PC-3 (cell line): ENCODE measurements at regions not wholly inside any gene's neighbourhood (a gene's known extent, or its start where the extent isn't known, plus 50 kb on each side); places are given as distances from the start of the nearest gene placed in this dataset.

ENCODE experiments used
- ATAC-seq: fragments of 200-7000 bp; cut with Tn5 transposase; 2 replicates; pipeline ENCODE4 v1.9.1; 2020; ENCODE audit warnings: mild to moderate bottlenecking, moderate library complexity
- BruUV-seq: library from RNA; stranded (reverse); fragments of 400-500 nt; replicated peaks from 2 replicates; lab custom pipeline; 2021; lab: Mats Ljungman, UMichigan
- CTCF ChIA-PET: fragments of 300-600 bp; sonication (Branson Sonifier 250); formaldehyde crosslinking; loops from one replicate; lab custom pipeline; 2022; ENCODE audit warnings: antibody characterized with exemption; lab: Charles Lee
- POLR2A ChIA-PET: fragments of 300-600 bp; sonication (Branson Sonifier 250); formaldehyde crosslinking; loops from one replicate; lab custom pipeline; 2022; ENCODE audit warnings: antibody characterized with exemption; ENCODE audit not compliant: unreplicated experiment; lab: Charles Lee
- DNase-seq: peaks from one replicate; pipeline ENCODE4 v3.0.0-alpha.2; 2015
- H2AFZ ChIP-seq: fragments of 300-600 bp; sonication (generic); 2 replicates; pipeline ENCODE4 v1.6.0; 2016; ENCODE audit warnings: antibody characterized with exemption, low read length
- H3F3A ChIP-seq: fragments of 300-600 bp; sonication (generic); one replicate; pipeline ENCODE4 v1.6.0; 2017; ENCODE audit warnings: antibody characterized with exemption, low read length, control low read depth, mild to moderate bottlenecking; ENCODE audit not compliant: unreplicated experiment
- H3K27ac ChIP-seq: fragments of 300-600 bp; sonication (generic); 2 replicates; pipeline ENCODE4 v1.5.1; 2016; ENCODE audit warnings: mild to moderate bottlenecking, low read length
- H3K27me3 ChIP-seq: fragments of 300-600 bp; sonication (generic); 2 replicates; pipeline ENCODE4 v1.6.1; 2016; ENCODE audit warnings: low read length, mixed read lengths
- H3K36me3 ChIP-seq: fragments of 300-600 bp; sonication (generic); 2 replicates; pipeline ENCODE4 v1.6.1; 2016; ENCODE audit warnings: low read depth, mixed run types, low read length, mixed read lengths
- H3K4me1 ChIP-seq: fragments of 300-600 bp; sonication (generic); 2 replicates; pipeline ENCODE4 v1.5.1; 2016; ENCODE audit warnings: low read length; ENCODE audit not compliant: insufficient read depth
- H3K4me2 ChIP-seq: fragments of 300-600 bp; sonication (generic); 2 replicates; pipeline ENCODE4 v1.6.0; 2016; ENCODE audit warnings: low read length
- H3K4me3 ChIP-seq: fragments of 300-600 bp; sonication (generic); 2 replicates; pipeline ENCODE4 v1.5.1; 2016; ENCODE audit warnings: mild to moderate bottlenecking, low read length, mixed read lengths
- H3K79me2 ChIP-seq: fragments of 300-600 bp; sonication (generic); 2 replicates; pipeline ENCODE4 v1.6.1; 2017; ENCODE audit warnings: low read length, mixed read lengths
- H3K9ac ChIP-seq: fragments of 300-600 bp; sonication (generic); 2 replicates; pipeline ENCODE4 v1.6.0; 2016; ENCODE audit warnings: mild to moderate bottlenecking, low read length
- H3K9me2 ChIP-seq: fragments of 300-600 bp; sonication (generic); replicated peaks from 2 replicates; pipeline ENCODE4 v1.6.1; 2016; ENCODE audit warnings: mixed run types, low read length, mixed read lengths
- H3K9me3 ChIP-seq: fragments of 300-600 bp; sonication (generic); 2 replicates; pipeline ENCODE4 v1.6.1; 2016; ENCODE audit warnings: low read length, mixed read lengths
- H4K20me1 ChIP-seq: fragments of 300-600 bp; sonication (generic); 2 replicates; pipeline ENCODE4 v1.6.1; 2016; ENCODE audit warnings: low read length, mixed read lengths
- EZH2 ChIP-seq: fragments of 300-600 bp; sonication (generic); IDR thresholded peaks from one replicate; pipeline ENCODE4 v1.6.1; 2017; ENCODE audit warnings: antibody characterized with exemption, mild to moderate bottlenecking, low read length; ENCODE audit not compliant: unreplicated experiment
- EZH2phosphoT487 ChIP-seq: fragments of 300-600 bp; sonication (generic); IDR thresholded peaks from 2 replicates; pipeline ENCODE4 v1.6.1; 2018; ENCODE audit warnings: mild to moderate bottlenecking, antibody characterized with exemption, low read length, borderline replicate concordance
- intact Hi-C: fragments of 100-400 bp; cut with micrococcal nuclease; formaldehyde crosslinking; loops from 2 replicates; pipeline ENCODE4 v1.9.0; 2023
- TF ChIP-seq, protein P1 (sequence below): fragments of 300-600 bp; sonication (generic); conservative IDR thresholded peaks from 2 replicates; pipeline ENCODE4 v1.5.1; 2017; ENCODE audit warnings: antibody characterized with exemption, low read depth, mild to moderate bottlenecking, low read length

GRCh38 chr13:77838271-77838670 is 80.4 kb downstream of the EDNRB start:
- no peaks in the 10 kb centered on the region for H3K79me2 ChIP-seq
- no peaks in the 10 kb centered on the region for H4K20me1 ChIP-seq
- H3K36me3 ChIP-seq, result no peaks in the 10 kb centered on the region
- H3K9me3 ChIP-seq, result no peaks in the 10 kb centered on the region
- no peak overlapping the region for H3K4me3 ChIP-seq
- CTCF ChIA-PET, result no interaction called here
- H3K27ac ChIP-seq, result no peak overlapping the region
- H2AFZ ChIP-seq, result no peak overlapping the region
- H3K27me3 ChIP-seq, result no peaks in the 10 kb centered on the region
- TF ChIP-seq, protein P1, sequence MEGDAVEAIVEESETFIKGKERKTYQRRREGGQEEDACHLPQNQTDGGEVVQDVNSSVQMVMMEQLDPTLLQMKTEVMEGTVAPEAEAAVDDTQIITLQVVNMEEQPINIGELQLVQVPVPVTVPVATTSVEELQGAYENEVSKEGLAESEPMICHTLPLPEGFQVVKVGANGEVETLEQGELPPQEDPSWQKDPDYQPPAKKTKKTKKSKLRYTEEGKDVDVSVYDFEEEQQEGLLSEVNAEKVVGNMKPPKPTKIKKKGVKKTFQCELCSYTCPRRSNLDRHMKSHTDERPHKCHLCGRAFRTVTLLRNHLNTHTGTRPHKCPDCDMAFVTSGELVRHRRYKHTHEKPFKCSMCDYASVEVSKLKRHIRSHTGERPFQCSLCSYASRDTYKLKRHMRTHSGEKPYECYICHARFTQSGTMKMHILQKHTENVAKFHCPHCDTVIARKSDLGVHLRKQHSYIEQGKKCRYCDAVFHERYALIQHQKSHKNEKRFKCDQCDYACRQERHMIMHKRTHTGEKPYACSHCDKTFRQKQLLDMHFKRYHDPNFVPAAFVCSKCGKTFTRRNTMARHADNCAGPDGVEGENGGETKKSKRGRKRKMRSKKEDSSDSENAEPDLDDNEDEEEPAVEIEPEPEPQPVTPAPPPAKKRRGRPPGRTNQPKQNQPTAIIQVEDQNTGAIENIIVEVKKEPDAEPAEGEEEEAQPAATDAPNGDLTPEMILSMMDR, result no peak
- TF ChIP-seq EZH2 (no peak), EZH2phosphoT487 (no peak)
- DNase-seq (no peak), ATAC-seq (no peak)
- POLR2A ChIA-PET, result no interaction called here
- no peak overlapping the region for H3K4me2 ChIP-seq
- no peaks in the 10 kb centered on the region for H3K4me1 ChIP-seq
- intact Hi-C loops, result no loop called here
- BruUV-seq, result no TSS peak
- no peaks in the 10 kb centered on the region for H3K9me2 ChIP-seq
- no peak overlapping the region for H3K9ac ChIP-seq
- no peaks in the 10 kb centered on the region for H3F3A ChIP-seq

DNA sequence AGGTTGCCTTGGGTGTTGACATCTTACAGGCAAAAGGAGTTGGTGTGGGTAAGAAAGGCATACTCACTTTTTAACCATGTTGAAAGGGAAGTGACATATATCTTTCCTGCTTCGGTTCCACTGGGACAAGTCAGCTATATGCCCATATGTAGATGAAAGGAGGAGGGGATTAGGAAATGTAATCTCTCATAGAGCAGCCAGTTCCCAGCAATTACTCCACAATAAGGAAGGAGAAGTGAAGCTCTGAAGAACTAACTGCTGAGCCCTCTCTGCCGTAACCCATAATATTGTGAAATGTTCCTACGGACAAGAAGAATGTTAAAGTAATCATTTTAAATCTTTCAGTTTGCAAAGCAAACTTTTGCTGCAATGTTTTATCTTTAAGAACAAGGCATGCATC is 82.2 kb downstream of the EDNRB start:
- Histone ChIP-seq H3K9me2 (no peaks in the 10 kb centered on the region), H2AFZ (no peak overlapping the region), H3K9ac (no peak overlapping the region), H3K79me2 (no peaks in the 10 kb centered on the region), H3K27ac (no peak overlapping the region), H4K20me1 (no peaks in the 10 kb centered on the region), H3K36me3 (no peaks in the 10 kb centered on the region), H3K4me2 (no peak overlapping the region), H3K4me1 (no peaks in the 10 kb centered on the region), H3K9me3 (no peaks in the 10 kb centered on the region), H3K27me3 (no peaks in the 10 kb centered on the region), H3K4me3 (no peak overlapping the region), H3F3A (no peaks in the 10 kb centered on the region)
- TF ChIP-seq, protein P1, result no peak
- TF ChIP-seq EZH2phosphoT487 (no peak), EZH2 (no peak)
- ChIA-PET POLR2A (no interaction called here), CTCF (no interaction called here)
- DNase-seq, result no peak
- ATAC-seq, result no peak
- no TSS peak for BruUV-seq
- intact Hi-C loops, result no loop called here

- Histone ChIP-seq H3K4me3 (no peak overlapping the region), H4K20me1 (no peaks in the 10 kb centered on the region), H3F3A (no peaks in the 10 kb centered on the region), H3K4me2 (no peak overlapping the region), H3K4me1 (no peaks in the 10 kb centered on the region), H2AFZ (no peak overlapping the region), H3K9me3 (no peaks in the 10 kb centered on the region), H3K9ac (no peak overlapping the region), H3K27ac (no peak overlapping the region), H3K79me2 (no peaks in the 10 kb centered on the region), H3K9me2 (no peaks in the 10 kb centered on the region), H3K27me3 (no peaks in the 10 kb centered on the region), H3K36me3 (no peaks in the 10 kb centered on the region)
- CTCF ChIA-PET, result no interaction called here
- DNase-seq (no peak), ATAC-seq (no peak)
- BruUV-seq, result no TSS peak
- no peak for TF ChIP-seq EZH2
- no peak for TF ChIP-seq EZH2phosphoT487
- TF ChIP-seq, protein P1, result no peak
- intact Hi-C loops, result no loop called here
- POLR2A ChIA-PET, result no interaction called here
Measured at GRCh38 chr13:77833331-77833863, 85.2 kb downstream of the EDNRB start.
